Liver (tissue), 8 donors: ENCODE measurements at regions not wholly inside any gene's neighbourhood (a gene's known extent, or its start where the extent isn't known, plus 50 kb on each side); places are given as distances from the start of the nearest gene placed in this dataset.

ENCODE experiments used
- DNase-seq: peaks from one replicate; pipeline ENCODE4 v3.0.0-alpha.2; 2017; ENCODE audit warnings: low spot score
- H3K27ac ChIP-seq, 2 donors: one replicate each; pipeline ENCODE4 v1.7.0; 2013; ENCODE audit warnings: inconsistent platforms in 2 of 2, low read length in 2 of 2, control low read depth in 1 of 2, low read depth in 1 of 2, mild to moderate bottlenecking in 1 of 2
- H3K27me3 ChIP-seq, 4 donors: one replicate each; pipeline versions ENCODE4 v1.6.1 to v1.7.0; 2013; ENCODE audit warnings: low read length in 3 of 4, inconsistent platforms in 1 of 4, mild to moderate bottlenecking in 1 of 4, moderate library complexity in 1 of 4; ENCODE audit not compliant: control insufficient read depth in 4 of 4, insufficient read depth in 4 of 4
- H3K36me3 ChIP-seq, 4 donors: one replicate each; pipeline versions ENCODE4 v1.6.1 to v1.7.0; 2013; ENCODE audit warnings: low read length in 3 of 4, mild to moderate bottlenecking in 3 of 4, low read depth in 1 of 4, moderate library complexity in 1 of 4; ENCODE audit not compliant: control insufficient read depth in 4 of 4, insufficient read depth in 3 of 4
- H3K4me1 ChIP-seq, 4 donors: one replicate each; pipeline versions ENCODE4 v1.6.1 to v1.7.0; 2013; ENCODE audit warnings: low read length in 3 of 4, mild to moderate bottlenecking in 3 of 4, moderate library complexity in 1 of 4; ENCODE audit not compliant: control insufficient read depth in 4 of 4, insufficient read depth in 4 of 4
- H3K4me3 ChIP-seq, 3 donors: one replicate each; pipeline versions ENCODE4 v1.6.1 to v1.7.0; 2013; ENCODE audit warnings: low read length in 3 of 3, control low read depth in 1 of 3, low read depth in 1 of 3, mild to moderate bottlenecking in 1 of 3
- H3K9ac ChIP-seq, 2 donors: one replicate each; pipeline ENCODE4 v1.7.0; 2013; ENCODE audit warnings: low read length in 2 of 2, mild to moderate bottlenecking in 2 of 2, moderate library complexity in 2 of 2, control low read depth in 1 of 2, low read depth in 1 of 2
- H3K9me3 ChIP-seq, 4 donors: one replicate each; pipeline versions ENCODE4 v1.6.1 to v1.7.0; 2013; ENCODE audit warnings: low read length in 3 of 4; ENCODE audit not compliant: control insufficient read depth in 4 of 4
- EGR1 ChIP-seq, 2 donors: IDR thresholded peaks; 2 replicates each; pipeline ENCODE4 v1.6.1; 2016 to 2018; ENCODE audit warnings: antibody characterized with exemption in 2 of 2, low read depth in 2 of 2
- FOXA1 ChIP-seq: IDR thresholded peaks from 2 replicates; pipeline ENCODE4 v1.6.1; 2016; ENCODE audit warnings: antibody characterized with exemption
- FOXA2 ChIP-seq: IDR thresholded peaks from 2 replicates; pipeline ENCODE4 v1.6.1; 2016; ENCODE audit warnings: antibody characterized with exemption
- GABPA ChIP-seq, 2 donors: IDR thresholded peaks in 1 of 2; conservative IDR thresholded peaks in 1 of 2; 2 replicates each; pipeline ENCODE4 v1.6.1; 2016; ENCODE audit warnings: antibody characterized with exemption in 2 of 2, mild to moderate bottlenecking in 1 of 2, moderate library complexity in 1 of 2
- HNF4A ChIP-seq, 2 donors: conservative IDR thresholded peaks; 2 replicates each; pipeline ENCODE4 v1.6.1; 2016; ENCODE audit warnings: antibody characterized with exemption in 2 of 2, mild to moderate bottlenecking in 2 of 2
- HNF4G ChIP-seq: IDR thresholded peaks from 2 replicates; pipeline ENCODE4 v1.6.1; 2016; ENCODE audit warnings: antibody characterized with exemption
- JUND ChIP-seq, 2 donors: IDR thresholded peaks; 2 replicates each; pipeline ENCODE4 v1.6.1; 2016; ENCODE audit warnings: antibody characterized with exemption in 2 of 2
- NR2F2 ChIP-seq: IDR thresholded peaks from 2 replicates; pipeline ENCODE4 v1.6.1; 2016; ENCODE audit warnings: antibody characterized with exemption
- RAD21 ChIP-seq, 2 donors: IDR thresholded peaks; 2 replicates each; pipeline ENCODE4 v1.6.1; 2016; ENCODE audit warnings: antibody characterized with exemption in 2 of 2, mild to moderate bottlenecking in 2 of 2
- RXRA ChIP-seq, 2 donors: IDR thresholded peaks; 2 replicates each; pipeline ENCODE4 v1.6.1; 2017 to 2018; ENCODE audit warnings: antibody characterized with exemption in 2 of 2, mild to moderate bottlenecking in 1 of 2
- SP1 ChIP-seq: IDR thresholded peaks from 2 replicates; pipeline ENCODE4 v1.6.1; 2018; ENCODE audit warnings: antibody characterized with exemption, mild to moderate bottlenecking
- TAF1 ChIP-seq: conservative IDR thresholded peaks from 2 replicates; pipeline ENCODE4 v1.6.1; 2016; ENCODE audit warnings: antibody characterized with exemption, mild to moderate bottlenecking
- YY1 ChIP-seq: IDR thresholded peaks from 2 replicates; pipeline ENCODE4 v1.6.1; 2016; ENCODE audit warnings: antibody characterized with exemption, mild to moderate bottlenecking
- WGBS: extraction: QIAGEN DNeasy Blood & Tissue Kit; methylation state at CpG from one replicate; pipeline ENCODE4 v1.1.7; 2013; 5-methylcytosine and 5-hydroxymethylcytosine counted together
- TF ChIP-seq, protein P1 (sequence below): IDR thresholded peaks from 2 replicates; pipeline ENCODE4 v1.6.1; 2016; ENCODE audit warnings: antibody characterized with exemption
- TF ChIP-seq, protein P2 (sequence below): IDR thresholded peaks from 2 replicates; pipeline ENCODE4 v1.6.1; 2016; ENCODE audit warnings: antibody characterized with exemption
- TF ChIP-seq, protein P3 (sequence below): IDR thresholded peaks from 2 replicates; pipeline ENCODE4 v1.6.1; 2016; ENCODE audit warnings: antibody characterized with exemption, mild to moderate bottlenecking
- TF ChIP-seq, protein P4 (sequence below): IDR thresholded peaks from 2 replicates; pipeline ENCODE4 v1.6.1; 2016; ENCODE audit warnings: antibody characterized with exemption
- TF ChIP-seq, protein P5 (sequence below): fragments of 150-350 bp; IDR thresholded peaks from 2 replicates; pipeline ENCODE4 v1.5.1; 2017; ENCODE audit warnings: improper control_type of control experiment, low read depth, low read length; ENCODE audit not compliant: missing input control
- donor health status: healthy.
- donor health status: healthy.
- donor health status: healthy.
- donor health status: healthy.
- donor health status: healthy.

DNA sequence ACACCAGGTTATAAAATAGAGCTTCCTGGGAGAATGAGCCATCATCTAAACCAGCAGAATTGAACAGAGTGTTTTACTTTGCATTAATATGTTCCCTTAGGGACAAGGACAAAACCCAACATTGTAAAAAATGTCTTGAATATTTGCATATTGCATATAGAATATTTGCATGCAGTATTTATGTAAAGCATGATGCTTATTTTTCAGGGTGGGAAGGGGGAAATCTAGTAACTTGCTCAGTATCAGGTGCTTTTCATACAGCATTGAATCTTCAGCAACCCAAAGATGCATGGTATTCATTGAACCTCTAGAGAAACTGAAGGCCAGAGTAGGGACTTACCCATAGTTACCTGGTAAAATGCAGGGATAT lies 409.2 kb upstream of the ZMIZ1 start:
- Histone ChIP-seq H3K27ac (no peak overlapping the region), H3K9me3 (peaks cover 0 to 8% (median 0%) of the 10 kb centered on the region in 4 donors), H3K4me1 (no peaks in the 10 kb centered on the region), H3K27me3 (no peaks in the 10 kb centered on the region), H3K36me3 (no peaks in the 10 kb centered on the region), H3K4me3 (no peak overlapping the region), H3K9ac (no peak overlapping the region)
- TF ChIP-seq RXRA (IDR thresholded peaks at IDR 0.05) (no peak), YY1 (no peak)
- TF ChIP-seq, protein P1, sequence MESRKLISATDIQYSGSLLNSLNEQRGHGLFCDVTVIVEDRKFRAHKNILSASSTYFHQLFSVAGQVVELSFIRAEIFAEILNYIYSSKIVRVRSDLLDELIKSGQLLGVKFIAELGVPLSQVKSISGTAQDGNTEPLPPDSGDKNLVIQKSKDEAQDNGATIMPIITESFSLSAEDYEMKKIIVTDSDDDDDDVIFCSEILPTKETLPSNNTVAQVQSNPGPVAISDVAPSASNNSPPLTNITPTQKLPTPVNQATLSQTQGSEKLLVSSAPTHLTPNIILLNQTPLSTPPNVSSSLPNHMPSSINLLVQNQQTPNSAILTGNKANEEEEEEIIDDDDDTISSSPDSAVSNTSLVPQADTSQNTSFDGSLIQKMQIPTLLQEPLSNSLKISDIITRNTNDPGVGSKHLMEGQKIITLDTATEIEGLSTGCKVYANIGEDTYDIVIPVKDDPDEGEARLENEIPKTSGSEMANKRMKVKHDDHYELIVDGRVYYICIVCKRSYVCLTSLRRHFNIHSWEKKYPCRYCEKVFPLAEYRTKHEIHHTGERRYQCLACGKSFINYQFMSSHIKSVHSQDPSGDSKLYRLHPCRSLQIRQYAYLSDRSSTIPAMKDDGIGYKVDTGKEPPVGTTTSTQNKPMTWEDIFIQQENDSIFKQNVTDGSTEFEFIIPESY = no peak
- TF ChIP-seq, protein P2, sequence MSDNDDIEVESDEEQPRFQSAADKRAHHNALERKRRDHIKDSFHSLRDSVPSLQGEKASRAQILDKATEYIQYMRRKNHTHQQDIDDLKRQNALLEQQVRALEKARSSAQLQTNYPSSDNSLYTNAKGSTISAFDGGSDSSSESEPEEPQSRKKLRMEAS = no peak
- no peak for DNase-seq

DNA sequence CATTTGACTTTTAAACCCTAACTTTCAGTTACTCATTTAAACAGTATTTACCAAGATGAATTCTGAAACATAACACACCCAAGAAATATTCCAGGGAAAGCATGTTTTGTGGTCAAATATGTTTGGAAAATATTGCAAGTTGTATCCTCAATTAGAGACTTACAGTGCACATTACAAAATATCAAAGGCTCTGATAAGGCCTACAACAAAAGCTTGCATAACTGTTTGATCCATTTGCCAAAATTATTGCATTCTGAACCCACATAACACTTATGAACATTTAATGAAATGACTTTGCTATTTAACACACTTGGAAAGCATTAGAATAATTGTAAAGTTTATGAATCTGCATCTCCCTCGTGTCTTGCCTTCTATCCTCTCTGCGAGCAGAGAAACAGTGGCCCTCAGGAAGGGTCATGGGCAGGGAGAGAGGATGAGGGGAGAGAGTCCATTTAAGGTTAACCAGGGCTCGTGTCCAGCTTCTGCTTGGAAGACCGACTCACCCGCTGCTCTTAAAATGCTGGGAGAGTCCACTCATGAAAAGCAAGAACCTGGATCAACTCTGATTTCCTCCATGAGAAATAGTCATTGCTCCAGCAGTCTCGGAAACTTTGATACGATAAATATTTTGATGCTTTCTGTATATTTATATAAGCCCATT lies 408.2 kb upstream of the ZMIZ1 start:
- H3K36me3 ChIP-seq = no peaks in the 10 kb centered on the region

More for the DNA sequence above, 408.2 kb upstream of the ZMIZ1 start:
- no peak overlapping the region for H3K27ac ChIP-seq
- no peak overlapping the region for H3K9ac ChIP-seq
- H3K4me3 ChIP-seq = no peak overlapping the region
- no peak for DNase-seq
- TF ChIP-seq NR2F2 (no peak), JUND (IDR thresholded peaks at IDR 0.05) (no peak), TAF1 (no peak), GABPA (IDR thresholded peaks at IDR 0.05 in 1 of 2, conservative IDR thresholded peaks at IDR 0.05 in 1 of 2) (no peak), HNF4G (no peak), EGR1 (IDR thresholded peaks at IDR 0.05; ENCODE audit: low read depth in 2 of 2) (no peak), RAD21 (IDR thresholded peaks at IDR 0.05) (no peak), RXRA (IDR thresholded peaks at IDR 0.05) (no peak), FOXA1 (no peak), SP1 (no peak), YY1 (no peak), FOXA2 (no peak), HNF4A (conservative IDR thresholded peaks at IDR 0.05) (no peak)
- TF ChIP-seq, protein P3, sequence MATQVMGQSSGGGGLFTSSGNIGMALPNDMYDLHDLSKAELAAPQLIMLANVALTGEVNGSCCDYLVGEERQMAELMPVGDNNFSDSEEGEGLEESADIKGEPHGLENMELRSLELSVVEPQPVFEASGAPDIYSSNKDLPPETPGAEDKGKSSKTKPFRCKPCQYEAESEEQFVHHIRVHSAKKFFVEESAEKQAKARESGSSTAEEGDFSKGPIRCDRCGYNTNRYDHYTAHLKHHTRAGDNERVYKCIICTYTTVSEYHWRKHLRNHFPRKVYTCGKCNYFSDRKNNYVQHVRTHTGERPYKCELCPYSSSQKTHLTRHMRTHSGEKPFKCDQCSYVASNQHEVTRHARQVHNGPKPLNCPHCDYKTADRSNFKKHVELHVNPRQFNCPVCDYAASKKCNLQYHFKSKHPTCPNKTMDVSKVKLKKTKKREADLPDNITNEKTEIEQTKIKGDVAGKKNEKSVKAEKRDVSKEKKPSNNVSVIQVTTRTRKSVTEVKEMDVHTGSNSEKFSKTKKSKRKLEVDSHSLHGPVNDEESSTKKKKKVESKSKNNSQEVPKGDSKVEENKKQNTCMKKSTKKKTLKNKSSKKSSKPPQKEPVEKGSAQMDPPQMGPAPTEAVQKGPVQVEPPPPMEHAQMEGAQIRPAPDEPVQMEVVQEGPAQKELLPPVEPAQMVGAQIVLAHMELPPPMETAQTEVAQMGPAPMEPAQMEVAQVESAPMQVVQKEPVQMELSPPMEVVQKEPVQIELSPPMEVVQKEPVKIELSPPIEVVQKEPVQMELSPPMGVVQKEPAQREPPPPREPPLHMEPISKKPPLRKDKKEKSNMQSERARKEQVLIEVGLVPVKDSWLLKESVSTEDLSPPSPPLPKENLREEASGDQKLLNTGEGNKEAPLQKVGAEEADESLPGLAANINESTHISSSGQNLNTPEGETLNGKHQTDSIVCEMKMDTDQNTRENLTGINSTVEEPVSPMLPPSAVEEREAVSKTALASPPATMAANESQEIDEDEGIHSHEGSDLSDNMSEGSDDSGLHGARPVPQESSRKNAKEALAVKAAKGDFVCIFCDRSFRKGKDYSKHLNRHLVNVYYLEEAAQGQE = no peak
- TF ChIP-seq, protein P4, sequence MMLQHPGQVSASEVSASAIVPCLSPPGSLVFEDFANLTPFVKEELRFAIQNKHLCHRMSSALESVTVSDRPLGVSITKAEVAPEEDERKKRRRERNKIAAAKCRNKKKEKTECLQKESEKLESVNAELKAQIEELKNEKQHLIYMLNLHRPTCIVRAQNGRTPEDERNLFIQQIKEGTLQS = no peak
- TF ChIP-seq, protein P5, sequence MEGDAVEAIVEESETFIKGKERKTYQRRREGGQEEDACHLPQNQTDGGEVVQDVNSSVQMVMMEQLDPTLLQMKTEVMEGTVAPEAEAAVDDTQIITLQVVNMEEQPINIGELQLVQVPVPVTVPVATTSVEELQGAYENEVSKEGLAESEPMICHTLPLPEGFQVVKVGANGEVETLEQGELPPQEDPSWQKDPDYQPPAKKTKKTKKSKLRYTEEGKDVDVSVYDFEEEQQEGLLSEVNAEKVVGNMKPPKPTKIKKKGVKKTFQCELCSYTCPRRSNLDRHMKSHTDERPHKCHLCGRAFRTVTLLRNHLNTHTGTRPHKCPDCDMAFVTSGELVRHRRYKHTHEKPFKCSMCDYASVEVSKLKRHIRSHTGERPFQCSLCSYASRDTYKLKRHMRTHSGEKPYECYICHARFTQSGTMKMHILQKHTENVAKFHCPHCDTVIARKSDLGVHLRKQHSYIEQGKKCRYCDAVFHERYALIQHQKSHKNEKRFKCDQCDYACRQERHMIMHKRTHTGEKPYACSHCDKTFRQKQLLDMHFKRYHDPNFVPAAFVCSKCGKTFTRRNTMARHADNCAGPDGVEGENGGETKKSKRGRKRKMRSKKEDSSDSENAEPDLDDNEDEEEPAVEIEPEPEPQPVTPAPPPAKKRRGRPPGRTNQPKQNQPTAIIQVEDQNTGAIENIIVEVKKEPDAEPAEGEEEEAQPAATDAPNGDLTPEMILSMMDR = no peak
- TF ChIP-seq, protein P2 = no peak
- peaks cover 0 to 11% (median 1%) of the 10 kb centered on the region in 4 donors for H3K9me3 ChIP-seq
- 85% methylated on average over 7 of the region's 7 CpGs for WGBS
- H3K4me1 ChIP-seq = no peaks in the 10 kb centered on the region
- H3K27me3 ChIP-seq = no peaks in the 10 kb centered on the region
